ENCODE measurements at regions not wholly inside any gene's neighbourhood (a gene's known extent, or its start where the extent isn't known, plus 50 kb on each side); places are given as distances from the start of the nearest gene placed in this dataset.

DNA sequence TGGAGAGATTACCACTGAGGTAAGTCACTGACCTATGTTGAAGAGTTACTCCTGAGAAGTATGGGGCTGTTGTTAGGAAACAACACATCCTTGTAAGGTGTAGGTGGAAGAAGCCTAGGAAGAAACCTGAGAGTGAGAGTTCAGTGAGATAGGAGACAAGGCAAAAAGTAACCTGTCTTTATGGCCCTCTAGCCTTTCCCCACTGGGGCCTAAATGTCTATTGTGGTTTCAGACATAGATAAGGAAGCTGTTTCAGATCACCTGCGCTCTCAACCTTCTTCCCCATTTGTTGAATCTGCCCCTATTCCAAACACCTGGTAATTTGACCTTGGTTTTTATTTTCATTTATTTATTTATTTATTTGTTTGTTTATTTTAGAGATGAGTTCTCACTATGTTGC is 397.1 kb upstream of the RORB start:
- TF ChIP-seq, protein P1, sequence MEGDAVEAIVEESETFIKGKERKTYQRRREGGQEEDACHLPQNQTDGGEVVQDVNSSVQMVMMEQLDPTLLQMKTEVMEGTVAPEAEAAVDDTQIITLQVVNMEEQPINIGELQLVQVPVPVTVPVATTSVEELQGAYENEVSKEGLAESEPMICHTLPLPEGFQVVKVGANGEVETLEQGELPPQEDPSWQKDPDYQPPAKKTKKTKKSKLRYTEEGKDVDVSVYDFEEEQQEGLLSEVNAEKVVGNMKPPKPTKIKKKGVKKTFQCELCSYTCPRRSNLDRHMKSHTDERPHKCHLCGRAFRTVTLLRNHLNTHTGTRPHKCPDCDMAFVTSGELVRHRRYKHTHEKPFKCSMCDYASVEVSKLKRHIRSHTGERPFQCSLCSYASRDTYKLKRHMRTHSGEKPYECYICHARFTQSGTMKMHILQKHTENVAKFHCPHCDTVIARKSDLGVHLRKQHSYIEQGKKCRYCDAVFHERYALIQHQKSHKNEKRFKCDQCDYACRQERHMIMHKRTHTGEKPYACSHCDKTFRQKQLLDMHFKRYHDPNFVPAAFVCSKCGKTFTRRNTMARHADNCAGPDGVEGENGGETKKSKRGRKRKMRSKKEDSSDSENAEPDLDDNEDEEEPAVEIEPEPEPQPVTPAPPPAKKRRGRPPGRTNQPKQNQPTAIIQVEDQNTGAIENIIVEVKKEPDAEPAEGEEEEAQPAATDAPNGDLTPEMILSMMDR (IDR thresholded peaks at IDR 0.05), result no peak
- no peak for TF ChIP-seq EZH2 (IDR thresholded peaks at IDR 0.05; ENCODE audit: borderline replicate concordance, insufficient read depth, low read depth, low read length, poor library complexity, severe bottlenecking)
